T-helper 2 cell treated with Interferon-gamma antibody and Interleukin-4, amounts not matched to agents 5 μg/mL and 100 μg/mL, for 36 hours (primary cell): ENCODE measurements at regions not wholly inside any gene's neighbourhood (a gene's known extent, or its start where the extent isn't known, plus 50 kb on each side); places are given as distances from the start of the nearest gene placed in this dataset.
A peak's percentile ranks its signal among the peaks of the same experiment; 100 is the strongest.
"Not testable (repeated sequence)": the region's sequence is repeated elsewhere in the genome, so short reads cannot be mapped to it uniquely, and the experiment has no call there.

Experiments used
- DNase-seq: peaks from one replicate; pipeline ENCODE4 v3.0.0; 2021; ENCODE audit warnings: low spot score
- H3K27ac Mint-ChIP-seq: one replicate; pipeline ENCODE4 v1.8.0; 2021; ENCODE audit warnings: mild to moderate bottlenecking, mixed read lengths
- H3K27me3 Mint-ChIP-seq: one replicate; pipeline ENCODE4 v1.8.0; 2021; ENCODE audit warnings: low read depth, mixed read lengths
- H3K36me3 Mint-ChIP-seq: one replicate; pipeline ENCODE4 v1.8.0; 2021; ENCODE audit warnings: low read depth, mixed read lengths
- H3K4me1 Mint-ChIP-seq: one replicate; pipeline ENCODE4 v1.8.0; 2021; ENCODE audit warnings: low read depth, mixed read lengths
- H3K4me3 Mint-ChIP-seq: one replicate; pipeline ENCODE4 v1.8.0; 2022; ENCODE audit warnings: mild to moderate bottlenecking, moderate library complexity, mixed read lengths
- H3K9me3 Mint-ChIP-seq: one replicate; pipeline ENCODE4 v1.8.0; 2021; ENCODE audit warnings: mixed read lengths

DNA sequence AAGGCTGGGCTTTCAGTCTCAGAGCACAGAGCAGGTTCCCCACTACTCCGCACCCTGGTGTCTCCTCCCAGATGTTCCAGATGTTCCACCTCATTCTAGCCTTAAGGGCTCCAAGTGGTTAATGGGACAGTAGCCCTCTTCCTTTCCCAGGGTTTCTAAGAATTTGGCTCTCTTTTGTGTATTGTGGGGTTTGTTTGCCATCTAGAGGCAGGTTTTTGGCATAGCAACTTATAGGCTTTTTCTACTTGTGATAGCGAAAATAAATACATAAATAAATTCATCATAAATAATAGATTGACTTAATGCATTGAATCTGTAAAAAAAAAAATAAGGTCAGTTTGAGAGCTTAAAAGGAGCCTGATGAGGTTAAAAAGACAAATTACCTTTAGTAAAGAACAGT is 86.1 kb upstream of the XKR3 start:
- H3K4me3 Mint-ChIP-seq, H3K36me3 Mint-ChIP-seq, H3K27ac Mint-ChIP-seq, H3K27me3 Mint-ChIP-seq, DNase-seq, H3K4me1 Mint-ChIP-seq, H3K9me3 Mint-ChIP-seq: not testable (repeated sequence)

DNA sequence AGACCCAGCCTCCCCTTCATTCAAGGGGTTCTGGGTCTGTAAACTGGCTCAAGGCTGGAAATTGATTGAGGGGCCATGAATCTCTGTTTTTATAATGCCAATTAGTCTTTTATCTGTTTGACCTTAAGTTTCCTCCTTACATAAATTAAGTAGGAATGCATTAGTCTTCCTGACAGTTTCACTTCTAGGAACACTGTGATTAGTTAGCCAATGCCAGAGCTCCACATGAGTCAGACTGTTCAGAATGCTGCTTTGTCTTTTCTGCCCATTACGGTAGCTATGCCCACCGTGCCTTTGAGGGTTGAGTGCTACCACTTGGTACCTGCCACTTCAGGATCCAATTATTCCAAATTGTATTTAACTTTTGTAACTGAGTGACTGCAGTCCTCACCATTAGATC is 76.8 kb upstream of the XKR3 start:
- DNase-seq, H3K9me3 Mint-ChIP-seq, H3K4me1 Mint-ChIP-seq, H3K36me3 Mint-ChIP-seq, H3K27ac Mint-ChIP-seq, H3K4me3 Mint-ChIP-seq, H3K27me3 Mint-ChIP-seq: not testable (repeated sequence)

DNA sequence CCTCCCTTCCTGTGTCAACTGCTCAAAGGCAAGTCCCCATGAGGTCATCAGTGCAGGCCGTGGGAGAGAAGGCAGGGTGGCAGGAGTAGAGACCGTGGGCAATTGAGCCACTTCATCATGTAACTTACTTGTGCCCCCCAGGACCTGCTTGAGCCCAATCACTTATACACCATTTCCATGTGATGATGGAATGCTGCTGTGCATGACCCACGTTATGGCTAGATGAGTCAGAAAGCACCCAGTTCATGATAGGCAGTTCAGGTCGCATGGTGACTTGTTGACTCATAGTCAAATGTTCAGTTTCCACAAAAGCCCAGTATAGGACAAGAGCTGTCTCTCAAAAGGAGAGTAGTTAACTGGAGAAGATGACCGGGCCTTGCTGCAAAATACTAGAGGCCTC is 76.4 kb upstream of the XKR3 start:
- not testable (repeated sequence) for H3K27me3 Mint-ChIP-seq, H3K36me3 Mint-ChIP-seq, H3K4me1 Mint-ChIP-seq, H3K27ac Mint-ChIP-seq, H3K9me3 Mint-ChIP-seq, H3K4me3 Mint-ChIP-seq
- DNase-seq: peak; percentile 15

DNA sequence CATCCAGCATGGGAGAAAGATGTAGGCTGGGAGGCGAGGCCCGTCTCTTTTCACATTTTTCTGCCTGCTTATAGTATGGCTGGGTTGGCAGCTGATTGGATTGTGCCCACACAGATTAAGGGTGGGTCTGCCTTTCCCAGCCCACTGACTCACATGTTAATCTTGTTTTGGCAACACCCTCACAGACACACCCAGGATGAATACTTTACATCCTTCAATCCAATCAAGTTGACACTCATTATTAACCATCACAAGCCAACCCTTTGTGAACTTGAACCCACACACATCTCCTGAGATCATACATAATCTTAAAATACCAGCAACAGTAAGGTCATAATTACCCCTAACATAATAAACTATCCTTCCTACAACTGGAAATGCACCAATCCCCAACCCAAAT is 74.1 kb upstream of the XKR3 start:
- not testable (repeated sequence) for H3K36me3 Mint-ChIP-seq, H3K9me3 Mint-ChIP-seq, H3K4me1 Mint-ChIP-seq, H3K27ac Mint-ChIP-seq, DNase-seq, H3K4me3 Mint-ChIP-seq, H3K27me3 Mint-ChIP-seq

DNA sequence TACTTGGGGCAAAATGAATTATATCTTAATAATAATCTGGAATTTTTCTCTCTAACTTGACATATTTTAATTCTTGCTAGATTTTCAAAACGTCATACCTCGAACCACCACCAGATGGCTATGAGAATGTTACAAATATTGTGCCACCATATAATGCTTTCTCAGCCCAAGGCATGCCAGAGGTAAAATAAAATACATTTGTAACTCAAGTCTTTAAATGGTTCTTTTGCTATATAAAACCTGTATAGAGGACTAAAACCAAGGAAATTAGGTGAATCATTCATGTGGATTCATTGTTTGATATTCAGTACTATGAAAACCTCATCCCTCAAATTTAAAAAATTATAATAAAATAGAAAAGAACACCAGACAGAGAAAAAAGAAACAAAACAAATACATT is 72.2 kb upstream of the XKR3 start:
- H3K27ac Mint-ChIP-seq, H3K4me1 Mint-ChIP-seq, H3K27me3 Mint-ChIP-seq, DNase-seq, H3K4me3 Mint-ChIP-seq, H3K9me3 Mint-ChIP-seq, H3K36me3 Mint-ChIP-seq: not testable (repeated sequence)

DNA sequence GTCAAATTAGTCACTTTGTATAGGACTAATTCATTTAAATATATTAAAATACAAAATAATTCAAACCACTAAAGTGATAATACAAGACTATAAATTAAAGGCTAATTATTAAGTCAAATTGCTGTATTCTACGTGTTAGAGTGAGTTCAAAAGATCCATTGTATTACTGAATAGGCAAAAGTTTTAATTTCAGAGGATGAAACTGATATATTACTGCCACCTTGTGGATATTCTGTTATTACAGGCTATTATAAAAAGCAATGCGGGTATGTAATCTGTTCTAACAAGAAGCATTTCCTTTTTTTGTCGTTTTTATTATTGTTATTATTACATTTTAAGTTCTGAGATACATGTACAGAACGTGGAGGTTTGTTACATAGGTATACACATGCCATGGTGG is 66.7 kb upstream of the XKR3 start:
- not testable (repeated sequence) for H3K36me3 Mint-ChIP-seq, DNase-seq, H3K9me3 Mint-ChIP-seq, H3K27me3 Mint-ChIP-seq, H3K27ac Mint-ChIP-seq, H3K4me3 Mint-ChIP-seq, H3K4me1 Mint-ChIP-seq

DNA sequence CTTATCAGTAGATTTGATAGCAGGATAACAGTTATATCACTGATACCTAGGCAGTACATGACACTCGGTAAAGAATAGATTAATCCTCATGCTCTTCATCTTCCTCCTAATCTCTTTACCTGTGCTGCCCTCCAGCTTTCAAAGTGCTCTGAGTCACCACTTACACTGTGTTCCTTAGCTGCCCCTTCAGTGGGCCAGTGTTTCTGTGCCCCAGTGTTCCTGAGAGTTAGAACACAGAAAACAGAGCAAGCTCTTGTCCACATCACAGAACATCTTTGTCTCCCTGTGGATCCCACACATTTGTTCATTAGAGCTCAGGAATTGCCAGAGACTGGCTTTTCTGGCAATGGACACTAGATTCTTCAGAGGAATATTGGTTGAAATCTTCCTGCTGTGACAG is 51.1 kb upstream of the XKR3 start:
- not testable (repeated sequence) for DNase-seq, H3K9me3 Mint-ChIP-seq, H3K27ac Mint-ChIP-seq, H3K4me3 Mint-ChIP-seq, H3K27me3 Mint-ChIP-seq, H3K36me3 Mint-ChIP-seq
- H3K4me1 Mint-ChIP-seq: peaks cover 11% of the 10 kb centered on the region
